GM21423 (cell line): ENCODE measurements at regions not wholly inside any gene's neighbourhood (a gene's known extent, or its start where the extent isn't known, plus 50 kb on each side); places are given as distances from the start of the nearest gene placed in this dataset.

ENCODE experiments used
- ATAC-seq: cut with Tn5 transposase; IDR thresholded peaks from one replicate; pipeline ENCODE4 v1.9.1; 2021; ENCODE audit warnings: mild to moderate bottlenecking, moderate library complexity; ENCODE audit not compliant: unreplicated experiment

DNA sequence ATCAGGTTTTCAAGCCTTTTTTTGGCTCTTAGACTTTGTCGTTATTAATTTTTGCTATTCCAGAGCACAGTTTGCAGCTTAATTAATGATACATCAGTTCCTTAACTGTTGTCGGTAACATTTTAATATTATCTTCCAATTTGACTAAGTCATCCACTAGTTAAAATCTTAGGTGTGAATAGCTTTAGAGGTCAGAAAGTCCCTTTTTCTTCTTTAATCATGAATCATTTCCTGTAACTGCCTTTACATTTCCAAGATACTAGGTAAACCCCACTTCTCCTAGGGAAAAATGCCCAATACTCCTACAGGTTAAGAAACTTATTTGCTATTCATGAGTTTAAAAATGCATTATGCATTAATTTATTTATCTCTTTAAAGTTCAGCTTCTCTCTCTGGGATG is 260.9 kb upstream of the CFAP20DC start:
- ATAC-seq: no peak

DNA sequence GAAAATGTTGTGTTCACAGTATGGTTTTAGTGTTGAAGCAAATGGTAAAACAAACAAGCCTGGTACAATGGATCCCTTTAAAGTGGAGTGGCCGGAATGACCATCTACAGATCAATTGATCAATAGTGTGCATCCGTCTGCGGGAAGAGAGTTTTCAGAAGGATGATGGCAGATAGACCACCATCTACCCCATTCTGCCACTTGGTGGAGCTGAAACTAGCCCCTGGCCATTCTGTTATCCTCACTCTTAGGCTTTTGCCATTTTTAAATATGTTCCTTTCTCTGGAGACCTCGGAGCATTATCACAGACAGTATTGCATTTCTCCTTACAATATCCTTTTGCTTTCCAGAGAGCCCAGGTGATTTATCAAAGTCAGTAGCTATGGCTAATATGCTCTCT is 258.9 kb upstream of the CFAP20DC start:
- no peak for ATAC-seq

DNA sequence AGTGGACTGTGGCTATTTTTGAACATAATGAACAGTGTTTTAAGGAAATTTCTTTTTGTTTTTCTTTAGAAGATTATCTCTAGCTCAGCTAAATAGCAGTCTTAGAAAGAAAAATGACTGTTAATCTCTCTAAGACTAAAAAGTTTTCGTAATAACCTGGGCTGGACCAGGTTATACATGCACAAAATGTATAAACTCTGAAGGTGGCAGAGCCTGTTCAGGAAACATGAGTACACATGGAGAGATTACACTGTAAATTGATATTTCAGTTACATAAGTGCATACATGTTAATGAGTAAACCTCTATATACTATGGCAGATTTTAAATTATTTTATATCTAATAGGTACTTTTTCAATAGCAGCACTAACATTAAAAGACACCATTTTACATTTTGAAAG is 258.2 kb upstream of the CFAP20DC start:
- no peak for ATAC-seq

DNA sequence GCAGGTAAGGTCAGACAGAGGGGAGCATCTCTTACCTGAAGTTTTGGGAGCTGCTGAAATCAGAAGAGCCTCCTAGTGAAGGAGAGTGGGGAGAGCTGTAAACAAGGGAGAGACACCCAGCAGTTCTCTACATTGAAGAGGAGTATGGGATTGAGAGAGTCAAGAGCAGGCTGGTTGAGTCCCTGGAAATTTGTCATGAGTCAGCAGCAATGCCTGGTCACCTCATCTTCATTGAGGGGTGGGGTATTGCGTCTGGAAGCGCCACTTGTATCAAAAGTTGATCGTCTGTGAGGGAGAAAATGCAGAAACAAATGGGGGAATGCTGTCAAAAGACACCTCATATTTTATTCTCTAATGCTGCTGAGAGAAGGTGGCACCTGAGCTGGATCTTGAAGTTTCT is 256.6 kb upstream of the CFAP20DC start:
- ATAC-seq: no peak

DNA sequence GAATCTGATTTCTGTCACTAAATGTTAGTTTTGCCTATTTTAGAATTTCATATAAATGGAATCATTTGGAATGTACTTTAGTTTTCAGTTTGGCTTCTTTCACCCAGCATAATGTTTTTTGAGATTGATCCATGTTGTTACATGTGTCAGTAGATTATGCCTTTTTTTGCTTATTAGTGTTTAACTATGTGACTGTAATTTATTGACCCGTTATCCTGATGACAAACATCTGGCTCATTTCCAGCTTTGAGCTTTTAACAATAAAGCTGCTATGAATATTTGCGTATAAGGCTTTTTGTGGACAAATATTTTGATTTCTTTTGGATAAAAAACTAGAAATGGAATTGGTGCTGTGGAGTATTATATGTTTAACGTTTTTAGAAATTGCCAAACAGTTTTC is 254.5 kb upstream of the CFAP20DC start:
- no peak for ATAC-seq

DNA sequence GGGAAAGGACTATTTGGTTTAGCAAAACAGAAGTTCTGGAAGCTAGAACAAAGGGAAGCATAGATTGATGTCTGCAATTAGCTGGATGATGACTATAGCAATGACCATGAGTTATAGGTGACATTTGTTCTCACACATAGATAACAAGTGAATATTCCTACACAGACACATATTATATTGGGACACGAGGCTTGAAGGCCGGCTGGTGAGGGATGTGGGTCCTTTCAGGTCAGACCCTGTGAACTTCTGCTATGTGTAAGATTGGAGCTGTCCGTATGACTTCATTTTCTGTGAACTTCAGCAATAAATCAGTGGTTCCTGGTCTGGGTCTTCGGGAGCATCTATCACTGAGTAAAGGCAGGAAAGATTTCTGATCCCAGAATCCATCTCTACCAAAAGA is 253.6 kb upstream of the CFAP20DC start:
- no peak for ATAC-seq

DNA sequence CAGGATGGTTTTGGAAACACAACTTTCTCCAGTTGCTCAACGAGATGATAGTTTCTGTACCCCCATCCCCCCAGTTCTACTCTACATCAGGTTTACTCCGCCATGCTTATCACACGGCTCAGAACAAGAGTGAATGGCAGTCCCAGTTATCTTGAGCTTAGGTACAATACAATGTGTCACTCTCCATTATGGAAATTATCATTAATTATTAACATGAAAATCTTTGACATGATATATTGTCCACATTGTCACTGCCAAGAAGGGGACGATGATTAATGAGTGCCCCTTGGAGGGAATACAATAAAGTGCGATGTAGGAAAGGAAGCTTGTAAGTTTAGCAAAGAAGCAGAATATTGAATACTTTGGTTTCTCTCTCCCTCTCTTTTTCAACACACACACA is 252.6 kb upstream of the CFAP20DC start:
- no peak for ATAC-seq

DNA sequence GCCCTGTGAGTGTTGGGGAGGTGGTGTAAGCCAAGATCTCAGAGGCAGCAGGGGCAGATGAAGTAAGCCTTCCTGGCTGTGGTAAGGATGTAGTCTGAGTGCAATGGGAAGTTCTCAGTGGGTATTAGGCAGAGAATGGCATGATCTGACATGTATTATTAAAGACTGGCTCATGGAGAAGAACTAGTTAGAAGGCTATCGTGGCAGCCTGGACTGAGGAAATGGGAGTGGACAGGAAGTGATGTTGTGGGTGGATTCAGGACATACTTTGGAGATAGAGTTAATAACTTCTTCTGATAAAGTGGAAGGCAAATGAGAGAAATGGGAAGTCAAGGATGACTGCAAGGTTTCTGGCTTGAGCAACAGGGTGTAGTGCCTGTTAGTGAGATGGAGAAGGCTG is 250.9 kb upstream of the CFAP20DC start:
- no peak for ATAC-seq

DNA sequence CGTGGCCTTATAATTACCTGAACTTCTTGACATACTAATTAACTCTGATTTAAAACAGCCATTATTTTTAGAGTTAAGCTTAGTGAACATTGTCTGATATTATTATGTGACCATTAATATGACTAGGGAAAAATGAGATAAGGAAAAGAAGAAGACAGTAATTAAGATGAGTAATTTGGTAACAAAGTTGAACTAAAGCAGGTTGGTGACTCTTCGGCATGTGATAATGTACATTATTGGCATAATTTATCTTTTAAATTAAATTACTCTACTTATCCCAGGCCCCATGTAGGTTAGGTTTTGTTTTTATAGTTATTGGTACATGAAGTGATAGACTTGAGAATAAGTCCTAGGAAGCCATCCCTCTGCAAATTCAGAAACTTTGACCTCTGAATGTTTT is 249.7 kb upstream of the CFAP20DC start:
- no peak for ATAC-seq

DNA sequence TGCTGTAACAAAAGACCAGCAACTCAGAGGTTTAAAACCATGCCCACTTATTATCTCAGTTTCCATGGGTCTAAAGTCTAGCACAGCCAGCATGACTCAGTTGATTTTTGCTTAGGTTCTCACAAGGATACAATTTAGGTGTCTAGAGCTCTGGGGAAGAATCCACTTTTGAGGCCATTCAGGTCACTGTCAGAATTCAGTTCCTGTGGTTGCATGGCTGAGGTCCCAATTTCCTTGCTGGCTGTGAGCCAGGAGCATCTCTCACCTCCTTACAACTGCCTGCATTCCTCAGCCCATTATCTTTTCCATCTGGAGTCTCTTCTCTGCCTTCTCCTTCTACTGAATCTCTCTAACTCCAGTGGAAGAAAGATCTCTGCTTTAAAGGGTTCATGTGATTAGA is 240.5 kb upstream of the CFAP20DC start:
- no peak for ATAC-seq

DNA sequence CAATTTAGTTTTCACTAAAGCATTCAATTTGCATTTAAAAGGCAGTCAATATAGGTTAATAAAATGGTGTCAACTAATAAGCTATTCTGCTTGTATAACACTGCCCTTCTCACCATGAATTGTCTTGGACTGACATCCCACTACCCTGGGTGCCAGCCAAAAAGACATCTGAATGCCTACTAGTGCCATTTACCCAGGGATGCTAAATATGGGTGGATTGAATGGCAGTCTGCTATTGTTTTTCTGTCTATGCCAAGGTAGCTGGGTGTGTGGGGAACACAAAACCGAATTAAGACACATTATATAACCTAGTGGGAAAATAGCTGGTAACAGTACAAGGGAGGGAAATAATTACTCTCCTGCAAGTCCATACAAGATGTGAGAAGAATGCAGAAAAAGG is 240.0 kb upstream of the CFAP20DC start:
- ATAC-seq: no peak

DNA sequence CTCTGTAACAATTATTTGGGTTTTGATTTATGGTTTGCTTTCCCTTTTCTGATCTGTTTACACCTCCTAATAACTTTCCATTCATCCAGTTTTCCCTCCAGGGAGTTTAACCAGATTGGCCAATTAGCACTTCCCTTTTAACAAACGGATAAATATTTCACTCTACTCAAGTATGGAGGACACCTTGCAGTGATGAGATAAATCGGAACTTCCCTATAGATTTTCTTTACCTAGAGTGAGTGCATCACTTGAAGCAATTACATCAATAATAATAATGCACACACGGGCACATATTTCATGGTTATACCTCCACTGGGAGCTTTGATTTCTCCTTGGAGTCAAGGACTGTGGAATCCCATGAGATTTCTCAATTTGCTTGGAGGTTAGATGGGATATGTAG is 239.1 kb upstream of the CFAP20DC start:
- ATAC-seq: no peak

DNA sequence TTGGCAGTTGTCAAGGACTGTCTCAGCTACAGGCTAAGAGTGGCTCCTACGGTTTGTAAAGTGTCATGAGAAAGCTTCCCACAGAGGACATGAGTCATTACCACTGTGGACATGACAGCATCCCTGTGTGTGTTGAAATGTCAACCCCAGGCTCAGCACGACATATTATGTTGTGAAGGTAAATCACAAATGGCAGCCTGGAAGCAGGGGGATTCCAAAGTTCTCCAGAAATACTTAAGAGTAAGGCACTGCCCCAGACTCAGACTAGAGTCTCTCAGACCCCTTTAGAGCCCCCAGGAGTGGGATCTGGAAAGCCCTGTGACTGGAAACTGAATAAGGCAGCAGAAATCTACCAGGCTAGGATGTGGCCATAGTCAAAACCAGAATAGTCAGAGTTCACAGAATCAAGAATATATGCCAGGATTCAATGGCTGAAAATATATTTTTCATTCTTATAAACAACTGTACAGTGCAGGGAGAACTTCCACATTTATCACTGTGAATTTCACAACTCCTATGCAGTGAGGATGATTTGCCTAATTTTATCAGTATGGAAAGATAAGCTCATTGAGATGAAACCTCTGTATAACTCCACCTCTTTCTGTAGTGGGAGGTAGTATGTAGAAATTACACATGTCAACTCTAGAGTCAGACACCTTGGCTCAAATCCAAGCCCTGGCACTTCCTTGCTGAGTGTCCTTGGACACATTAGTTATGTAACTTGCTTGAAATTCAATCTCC is 237.1 kb upstream of the CFAP20DC start:
- no peak for ATAC-seq

DNA sequence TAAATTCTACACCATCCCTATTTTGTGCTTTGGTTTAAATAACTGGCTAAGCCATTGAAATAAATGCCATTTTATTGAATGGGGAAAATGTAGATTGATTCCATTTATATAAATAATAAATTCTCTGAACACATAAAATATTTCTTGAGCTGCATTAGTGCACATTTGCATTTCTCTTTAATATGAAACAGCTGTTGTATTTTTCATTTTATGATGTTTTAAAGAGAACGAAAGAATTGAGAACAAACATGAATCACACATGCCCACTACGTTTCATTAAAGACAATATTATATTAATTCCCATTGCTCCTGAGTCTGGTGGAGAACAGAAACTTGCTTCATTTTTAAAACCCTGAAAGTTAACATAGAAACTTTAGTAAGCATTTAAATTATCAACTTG is 235.7 kb upstream of the CFAP20DC start:
- ATAC-seq: no peak

DNA sequence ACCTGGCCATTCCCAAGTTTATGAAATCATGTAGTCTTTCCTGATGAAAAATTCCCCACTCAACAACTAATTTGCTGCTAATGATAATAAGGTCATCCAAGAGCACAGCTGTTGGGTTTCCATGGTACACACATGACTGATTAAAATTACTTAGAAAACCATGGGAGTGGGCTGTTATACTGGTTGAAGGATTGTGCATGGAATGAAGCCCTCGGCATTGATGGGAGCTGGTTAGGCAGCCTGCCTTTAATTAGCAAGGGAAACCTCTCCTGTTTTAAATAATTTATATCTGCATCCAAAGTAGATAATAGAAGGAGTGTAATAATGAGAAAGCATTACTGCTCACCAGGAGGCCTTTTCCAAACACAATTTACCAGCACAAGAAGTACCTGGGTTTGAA is 235.1 kb upstream of the CFAP20DC start:
- ATAC-seq: no peak

DNA sequence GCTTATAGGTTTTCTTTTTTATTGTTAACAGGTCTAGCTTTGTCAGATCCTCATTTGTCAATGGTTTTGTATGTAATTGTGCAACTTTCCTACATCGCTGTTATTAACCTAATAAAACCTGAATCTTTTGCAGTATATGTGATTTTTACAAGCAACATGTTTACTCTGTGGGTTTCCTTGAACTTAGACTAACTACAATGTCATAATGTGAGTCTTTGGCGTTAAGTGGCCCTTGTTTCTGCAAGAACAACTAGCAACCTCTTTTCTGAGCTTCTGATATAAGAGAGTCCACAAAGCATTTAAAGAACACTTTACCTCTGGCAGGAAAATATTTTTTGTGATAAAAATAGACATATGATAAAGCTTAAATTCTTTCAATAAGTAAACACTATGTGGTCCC is 230.3 kb upstream of the CFAP20DC start:
- no peak for ATAC-seq

DNA sequence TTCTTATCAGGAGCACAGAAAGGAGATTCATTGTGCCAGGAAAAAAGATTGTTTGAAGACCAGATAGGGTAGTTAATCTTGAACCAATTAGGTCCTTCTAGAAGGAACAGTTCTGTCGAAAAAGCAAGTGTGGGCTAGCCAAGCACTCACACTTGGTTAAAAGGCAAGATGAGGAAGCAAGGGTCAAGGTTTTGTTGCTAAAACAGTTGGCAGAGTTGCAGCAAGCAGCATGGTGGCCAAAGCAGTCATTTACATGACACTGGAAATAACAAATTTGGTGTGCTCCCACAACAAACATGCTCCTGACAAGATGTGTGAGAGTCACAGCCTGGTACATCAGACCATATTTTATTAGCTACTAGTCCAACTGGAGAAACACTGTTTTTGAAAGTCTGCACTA is 228.0 kb upstream of the CFAP20DC start:
- ATAC-seq: no peak

DNA sequence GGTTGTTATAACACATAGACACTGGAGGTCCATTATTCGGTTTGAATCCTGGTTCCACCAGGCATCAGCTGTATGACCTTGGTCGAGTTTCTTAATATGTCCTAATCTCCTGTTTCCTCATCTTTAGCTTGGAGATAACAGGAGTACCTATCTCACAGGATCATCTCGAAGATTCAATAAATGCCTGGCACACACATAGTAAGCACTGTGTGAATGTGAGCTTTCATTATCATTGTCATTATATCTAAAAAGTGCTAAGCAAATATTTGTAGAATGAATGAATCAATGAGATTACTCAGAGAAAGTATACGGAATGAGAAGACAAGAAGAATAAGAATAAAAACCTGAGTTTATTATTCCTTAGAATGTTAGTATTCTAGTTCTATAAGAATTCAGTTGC is 227.4 kb upstream of the CFAP20DC start:
- ATAC-seq: no peak

DNA sequence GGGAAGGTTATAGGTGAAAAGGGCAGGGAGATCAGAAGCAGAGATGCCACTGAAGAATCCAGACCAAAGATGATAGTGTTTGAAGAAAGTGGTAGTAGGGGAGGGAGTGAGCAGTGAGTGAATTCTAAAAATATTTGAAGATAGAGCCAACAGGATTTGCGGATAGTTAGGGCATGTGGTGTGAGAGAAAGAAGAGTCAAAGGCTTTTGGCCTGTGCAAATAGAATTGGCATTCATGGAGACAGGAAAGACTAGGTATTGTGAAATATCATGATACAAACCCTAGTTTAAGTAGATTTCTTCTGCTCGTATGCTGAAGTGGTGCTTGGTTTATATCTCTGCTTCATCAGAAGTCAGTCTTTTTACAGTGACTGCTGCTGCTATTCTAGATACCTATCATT is 224.2 kb upstream of the CFAP20DC start:
- ATAC-seq: no peak

DNA sequence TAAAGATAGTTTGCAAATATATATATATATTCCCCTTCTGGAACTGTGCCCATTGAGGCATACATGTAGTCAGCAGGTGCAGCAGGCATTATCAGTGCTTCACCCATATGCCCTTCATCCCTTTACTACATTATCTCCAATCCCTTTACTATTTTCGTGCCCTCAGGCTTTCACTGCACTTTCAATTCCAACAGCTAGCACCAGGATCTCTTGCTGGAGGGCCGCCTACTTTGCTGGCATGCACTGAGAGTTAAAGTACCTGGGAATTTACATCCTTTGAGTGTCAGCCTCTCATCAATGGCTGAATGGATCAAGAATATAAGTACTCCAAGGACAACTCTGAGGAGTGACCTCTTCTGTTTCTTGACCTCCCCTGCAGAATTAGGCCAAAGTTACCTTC is 222.1 kb upstream of the CFAP20DC start:
- ATAC-seq: no peak

DNA sequence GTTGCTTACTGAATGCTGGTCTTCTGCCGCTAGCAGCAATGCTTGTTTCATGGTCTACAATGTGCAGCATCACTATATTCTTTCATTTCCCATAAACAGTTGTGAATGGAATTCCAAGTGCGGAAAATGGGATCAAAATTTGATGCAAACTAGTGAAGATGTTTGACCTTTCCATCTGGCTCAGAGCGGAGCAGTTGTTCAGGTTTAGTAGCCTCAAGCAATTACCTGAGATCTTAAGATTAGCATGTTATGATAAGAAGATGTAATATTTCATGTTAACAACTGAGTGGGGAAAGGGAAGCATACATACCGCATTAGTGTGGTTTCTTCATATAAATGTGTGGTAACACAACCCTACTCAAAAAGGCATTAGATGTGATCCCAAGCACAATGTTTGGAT is 221.1 kb upstream of the CFAP20DC start:
- ATAC-seq: no peak

DNA sequence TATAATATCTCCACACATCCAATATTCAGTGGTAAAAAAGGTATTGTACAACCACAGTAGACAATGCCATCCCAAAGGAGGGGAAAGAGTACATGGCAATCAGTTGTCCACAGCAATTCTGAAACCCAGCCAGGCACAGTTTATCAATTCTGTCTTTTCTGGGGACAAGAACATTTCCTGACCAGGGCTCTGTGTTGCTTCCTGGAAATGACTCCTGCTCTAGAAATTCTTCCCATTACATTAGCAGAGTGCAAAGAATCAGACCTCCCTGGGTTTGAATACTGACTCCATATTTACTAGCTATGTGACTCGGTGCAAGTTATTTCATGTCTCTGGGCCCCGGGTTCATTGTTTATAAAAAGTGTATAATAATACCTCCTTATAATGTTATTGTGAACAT is 220.4 kb upstream of the CFAP20DC start:
- ATAC-seq: no peak

DNA sequence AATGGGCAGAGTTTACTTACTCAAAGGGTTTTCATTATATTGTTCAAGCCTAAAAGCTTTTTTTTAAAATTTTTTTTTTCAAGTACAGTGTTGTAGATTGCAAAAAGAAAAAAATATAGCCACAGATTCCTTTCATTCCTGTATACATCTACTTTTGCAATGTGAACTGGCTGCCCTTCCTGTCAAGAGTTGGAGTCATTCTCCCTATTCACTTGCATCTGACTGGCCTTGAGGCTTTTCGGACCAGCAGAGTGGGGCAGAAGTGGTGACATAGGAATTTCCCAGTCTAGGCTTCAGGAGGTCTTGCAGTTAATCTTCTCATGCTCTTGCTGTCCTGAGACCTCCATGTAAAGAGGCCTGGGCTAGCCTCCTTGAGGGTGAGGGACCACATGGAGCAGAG is 218.3 kb upstream of the CFAP20DC start:
- no peak for ATAC-seq
